DND-41 (cell line): ENCODE measurements at regions not wholly inside any gene's neighbourhood (a gene's known extent, or its start where the extent isn't known, plus 50 kb on each side); places are given as distances from the start of the nearest gene placed in this dataset.

Experiments used
- ATAC-seq: fragments of 200-7000 bp; cut with Tn5 transposase; 3 replicates; pipeline ENCODE4 v1.9.1; 2021; ENCODE audit warnings: low read depth; ENCODE audit not compliant: insufficient read depth
- DNase-seq: peaks from one replicate; pipeline ENCODE4 v3.0.0-alpha.2; 2020
- H2AFZ ChIP-seq: 2 replicates; pipeline ENCODE4 v1.6.0; 2012; ENCODE audit warnings: low read depth, low read length
- H3K27ac ChIP-seq: 2 replicates; pipeline ENCODE4 v1.5.1; 2012; ENCODE audit warnings: low read length, inconsistent platforms
- H3K27me3 ChIP-seq: fragments of 200-600 bp; sonication (generic); 2 replicates; pipeline ENCODE4 v1.6.0; 2012; ENCODE audit warnings: low read length, mild to moderate bottlenecking, inconsistent platforms; ENCODE audit not compliant: insufficient read depth, poor library complexity
- H3K36me3 ChIP-seq: 2 replicates; pipeline ENCODE4 v1.5.1; 2012; ENCODE audit warnings: low read length, inconsistent platforms; ENCODE audit not compliant: insufficient read depth
- H3K4me1 ChIP-seq: 2 replicates; pipeline ENCODE4 v1.5.1; 2012; ENCODE audit warnings: mild to moderate bottlenecking, low read length; ENCODE audit not compliant: insufficient read depth
- H3K4me2 ChIP-seq: 2 replicates; pipeline ENCODE4 v1.6.0; 2012; ENCODE audit warnings: mild to moderate bottlenecking, moderate library complexity, low read length, inconsistent platforms; ENCODE audit not compliant: insufficient read depth
- H3K4me3 ChIP-seq, 2 experiments: fragments of 200-600 bp in 1 of 2; shearing (Covaris generic) in 1 of 2; 2 replicates each; pipeline ENCODE4 v1.5.1; 2012 to 2016; ENCODE audit warnings: inconsistent platforms in 2 of 2, low read length in 2 of 2, mild to moderate bottlenecking in 2 of 2, low read depth in 1 of 2, moderate library complexity in 1 of 2
- H3K79me2 ChIP-seq: 2 replicates; pipeline ENCODE4 v1.6.0; 2012; ENCODE audit warnings: low read length, inconsistent platforms; ENCODE audit not compliant: insufficient read depth
- H3K9ac ChIP-seq: 2 replicates; pipeline ENCODE4 v1.6.0; 2012; ENCODE audit warnings: low read depth, mild to moderate bottlenecking, inconsistent platforms, low read length, moderate library complexity
- H3K9me3 ChIP-seq: 2 replicates; pipeline ENCODE4 v1.5.1; 2012; ENCODE audit warnings: low read length, moderate library complexity, mild to moderate bottlenecking, inconsistent platforms; ENCODE audit not compliant: insufficient read depth, severe bottlenecking
- H4K20me1 ChIP-seq: 2 replicates; pipeline ENCODE4 v1.6.0; 2012; ENCODE audit warnings: low read length; ENCODE audit not compliant: insufficient read depth
- CTCF ChIP-seq: IDR thresholded peaks from 2 replicates; pipeline ENCODE4 v1.5.1; 2012; ENCODE audit warnings: borderline replicate concordance, low read length, moderate library complexity, mild to moderate bottlenecking; ENCODE audit not compliant: poor library complexity, severe bottlenecking; ENCODE audit errors: extremely low read depth
- EZH2 ChIP-seq: IDR thresholded peaks from 3 replicates; pipeline ENCODE4 v1.6.1; 2012; ENCODE audit warnings: borderline replicate concordance, low read depth, mild to moderate bottlenecking, moderate library complexity, low read length, inconsistent platforms; ENCODE audit not compliant: severe bottlenecking

- TF ChIP-seq CTCF (no peak), EZH2 (no peak)
- no peak overlapping the region for H3K27ac ChIP-seq
- no peak overlapping the region for H3K4me3 ChIP-seq
- no peaks in the 10 kb centered on the region for H3K9me3 ChIP-seq
- H3K4me1 ChIP-seq = peaks cover 6% of the 10 kb centered on the region
- H3K9ac ChIP-seq = no peak overlapping the region
- H4K20me1 ChIP-seq = no peaks in the 10 kb centered on the region
- no peaks in the 10 kb centered on the region for H3K79me2 ChIP-seq
- no peak overlapping the region for H3K4me2 ChIP-seq
- no peak for DNase-seq
- H2AFZ ChIP-seq = no peak overlapping the region
- no peaks in the 10 kb centered on the region for H3K27me3 ChIP-seq
- H3K36me3 ChIP-seq = no peaks in the 10 kb centered on the region
- ATAC-seq = no peak
Measured at GRCh38 chr2:47270421-47270820, 94.1 kb upstream of the CALM2 start.

DNA sequence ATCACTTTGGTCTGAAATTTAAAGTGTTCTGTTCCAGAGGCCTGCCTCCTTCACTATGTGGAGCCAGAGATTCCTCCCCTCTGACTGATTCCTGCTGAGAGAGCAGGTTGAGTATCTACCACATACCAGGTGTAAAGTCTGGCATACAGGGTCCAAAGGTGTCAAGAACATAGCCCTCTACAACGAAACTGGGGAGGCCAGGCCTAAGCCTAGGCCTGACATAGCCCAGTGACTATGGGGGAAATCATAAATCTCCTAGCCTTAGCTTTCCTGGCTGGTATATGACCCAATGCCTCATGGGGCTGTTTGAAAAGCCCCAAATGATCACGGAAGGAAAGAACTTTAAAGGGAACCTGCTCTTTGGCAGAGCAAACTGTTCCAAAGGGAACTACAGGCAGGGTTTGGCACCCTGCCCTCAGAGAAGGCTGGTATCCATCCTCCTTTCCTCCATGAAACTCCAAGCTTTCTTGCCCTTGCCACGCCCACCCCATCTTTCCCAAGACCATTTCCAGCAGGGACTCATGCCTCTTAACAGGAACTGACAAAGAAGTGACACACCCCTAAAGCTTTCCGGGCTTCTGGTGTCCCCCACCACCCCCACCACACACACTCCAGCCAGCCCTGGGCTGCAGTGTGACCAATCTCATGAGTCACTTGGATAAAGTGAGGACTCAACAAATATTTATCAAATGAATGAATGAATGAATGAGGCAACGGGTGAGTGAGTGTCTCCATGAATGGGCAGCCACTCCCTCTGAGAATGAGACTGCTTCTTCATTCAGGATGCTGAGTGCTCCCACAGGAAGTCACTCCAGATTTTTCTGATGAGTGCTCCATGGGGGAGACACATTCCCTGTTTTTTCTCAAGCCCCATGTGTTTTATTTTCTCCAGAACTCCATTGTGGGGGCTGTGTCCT is 93.3 kb upstream of the CALM2 start:
- no peak overlapping the region for H3K27ac ChIP-seq
- no peak overlapping the region for H3K4me2 ChIP-seq
- no peak for DNase-seq

GRCh38 chr2:47267711-47268086 is 91.4 kb upstream of the CALM2 start:
- H3K36me3 ChIP-seq = no peaks in the 10 kb centered on the region
- H3K4me1 ChIP-seq = peaks cover 6% of the 10 kb centered on the region
- H3K27me3 ChIP-seq = no peaks in the 10 kb centered on the region
- no peaks in the 10 kb centered on the region for H3K79me2 ChIP-seq
- H3K4me3 ChIP-seq = no peak overlapping the region
- ATAC-seq = no peak
- no peak overlapping the region for H3K4me2 ChIP-seq
- no peak overlapping the region for H3K27ac ChIP-seq
- no peak overlapping the region for H2AFZ ChIP-seq
- no peaks in the 10 kb centered on the region for H3K9me3 ChIP-seq
- TF ChIP-seq CTCF (no peak), EZH2 (no peak)
- no peak for DNase-seq
- H3K9ac ChIP-seq = no peak overlapping the region
- no peaks in the 10 kb centered on the region for H4K20me1 ChIP-seq

More for the DNA sequence above, 93.3 kb upstream of the CALM2 start:
- Histone ChIP-seq H3K36me3 (no peaks in the 10 kb centered on the region), H2AFZ (no peak overlapping the region), H3K27me3 (no peaks in the 10 kb centered on the region), H3K79me2 (no peaks in the 10 kb centered on the region), H3K9me3 (no peaks in the 10 kb centered on the region), H3K4me3 (no peak overlapping the region), H4K20me1 (no peaks in the 10 kb centered on the region), H3K9ac (no peak overlapping the region), H3K4me1 (peaks cover 6% of the 10 kb centered on the region)
- ATAC-seq = no peak
- TF ChIP-seq EZH2 (no peak), CTCF (no peak)
